Hypothalamus (tissue), 51 donors: ENCODE measurements at regions not wholly inside any gene's neighbourhood (a gene's known extent, or its start where the extent isn't known, plus 50 kb on each side); places are given as distances from the start of the nearest gene placed in this dataset.

Experiments used
- DNase-seq, 51 donors: peaks; one replicate each; lab custom pipeline; 2025; lab: John Stamatoyannopoulos, UW

GRCh38 chr1:232522189-232522588, 107.7 kb downstream of the SIPA1L2 start:
- no peak for DNase-seq

GRCh38 chr1:232521660-232522059, 108.3 kb downstream of the SIPA1L2 start:
- no peak for DNase-seq

GRCh38 chr1:232519186-232519585, 110.7 kb downstream of the SIPA1L2 start:
- DNase-seq, result peak in 21 of 51 donors; percentile 3 to 52 (median 26)

GRCh38 chr1:232518349-232518748, 111.6 kb downstream of the SIPA1L2 start:
- no peak for DNase-seq

- DNase-seq, result no peak
Measured at GRCh38 chr1:232517204-232517603, 112.7 kb downstream of the SIPA1L2 start.

GRCh38 chr1:232515706-232516105, 114.2 kb downstream of the SIPA1L2 start:
- no peak for DNase-seq

- no peak for DNase-seq
Measured at GRCh38 chr1:232512712-232513111, 117.2 kb downstream of the SIPA1L2 start.

GRCh38 chr1:232511172-232511571, 118.8 kb downstream of the SIPA1L2 start:
- DNase-seq, result no peak

- DNase-seq, result no peak
Measured at GRCh38 chr1:232510367-232511110, 119.4 kb downstream of the SIPA1L2 start.

GRCh38 chr1:232509570-232509969, 120.4 kb downstream of the SIPA1L2 start:
- peak in 12 of 51 donors; percentile 2 to 17 (median 6) for DNase-seq

GRCh38 chr1:232508130-232508701, 121.7 kb downstream of the SIPA1L2 start:
- peak in 36 of 51 donors; percentile 6 to 81 (median 52) for DNase-seq

GRCh38 chr1:232507571-232507970, 122.4 kb downstream of the SIPA1L2 start:
- DNase-seq, result no peak

- DNase-seq, result no peak
Measured at GRCh38 chr1:232505884-232506283, 124.0 kb downstream of the SIPA1L2 start.

- no peak for DNase-seq
Measured at GRCh38 chr1:232504651-232505050, 125.3 kb downstream of the SIPA1L2 start.

GRCh38 chr1:232503497-232503896, 126.4 kb downstream of the SIPA1L2 start:
- no peak for DNase-seq

GRCh38 chr1:232501854-232502253, 128.1 kb downstream of the SIPA1L2 start:
- DNase-seq, result no peak

GRCh38 chr1:232499188-232499587, 130.7 kb downstream of the SIPA1L2 start:
- DNase-seq, result no peak

- DNase-seq, result no peak
Measured at GRCh38 chr1:232493869-232494268, 136.1 kb downstream of the SIPA1L2 start.

GRCh38 chr1:232489256-232489655, 140.7 kb downstream of the SIPA1L2 start:
- no peak for DNase-seq

GRCh38 chr1:232487236-232487635, 142.7 kb downstream of the SIPA1L2 start:
- DNase-seq, result no peak

- no peak for DNase-seq
Measured at GRCh38 chr1:232486454-232487207, 143.3 kb downstream of the SIPA1L2 start.

GRCh38 chr1:232486006-232486405, 143.9 kb downstream of the SIPA1L2 start:
- DNase-seq, result no peak
